Gastroesophageal sphincter (tissue), 4 donors: ENCODE measurements at regions not wholly inside any gene's neighbourhood (a gene's known extent, or its start where the extent isn't known, plus 50 kb on each side); places are given as distances from the start of the nearest gene placed in this dataset.

Experiments
- ATAC-seq: fragments of 150-250 bp; one replicate; pipeline ENCODE4 v1.9.1; 2016; ENCODE audit warnings: mild to moderate bottlenecking, moderate library complexity
- H3K27ac ChIP-seq, 4 donors: fragments of 200-600 bp; sonication (generic) in 3 of 4; 1 replicate in 3 of 4; 2 replicates in 1 of 4; pipeline ENCODE4 v1.5.1; 2016 to 2019
- H3K27me3 ChIP-seq: fragments of 200-600 bp; sonication (generic); one replicate; pipeline ENCODE4 v1.5.1; 2019
- H3K36me3 ChIP-seq, 2 donors: fragments of 200-600 bp; sonication (generic); one replicate each; pipeline ENCODE4 v1.5.1; 2019; ENCODE audit warnings: control low read depth in 1 of 2
- H3K4me1 ChIP-seq, 3 donors: fragments of 200-600 bp; sonication (generic); 1 replicate in 2 of 3; 2 replicates in 1 of 3; pipeline ENCODE4 v1.5.1; 2016 to 2019; ENCODE audit warnings: control low read depth in 2 of 3
- H3K4me3 ChIP-seq, 2 donors: fragments of 200-600 bp; sonication (generic); one replicate each; pipeline ENCODE4 v1.5.1; 2019; ENCODE audit warnings: mild to moderate bottlenecking in 1 of 2, moderate library complexity in 1 of 2
- H3K9me3 ChIP-seq, 3 donors: fragments of 200-600 bp; sonication (generic); one replicate each; pipeline ENCODE4 v1.5.1; 2017 to 2019; ENCODE audit warnings: control low read depth in 2 of 3
- CTCF ChIP-seq, 4 experiments: fragments of 200-600 bp in 2 of 4; fragments of 450-650 bp in 2 of 4; sonication (generic) in 1 of 4; IDR thresholded peaks; one replicate each; pipeline ENCODE4 v1.5.1; 2017 to 2019; ENCODE audit warnings: antibody characterized with exemption in 4 of 4, mild to moderate bottlenecking in 2 of 4, moderate library complexity in 2 of 4
- EP300 ChIP-seq: sonication (generic); formaldehyde crosslinking; IDR thresholded peaks from one replicate; pipeline ENCODE4 v1.6.1; 2017; ENCODE audit warnings: antibody characterized with exemption, mild to moderate bottlenecking
- POLR2A ChIP-seq, 2 donors: fragments of 450-650 bp; IDR thresholded peaks; one replicate each; pipeline ENCODE4 v1.6.1; 2017; ENCODE audit warnings: antibody characterized with exemption in 2 of 2, mild to moderate bottlenecking in 2 of 2, moderate library complexity in 1 of 2
- POLR2AphosphoS5 ChIP-seq: sonication (generic); formaldehyde crosslinking; IDR thresholded peaks from one replicate; pipeline ENCODE4 v1.6.1; 2017; ENCODE audit warnings: antibody characterized with exemption
- WGBS, 2 donors: methylation state at CpG; one replicate each; pipeline ENCODE4 v1.1.5; 2018; ENCODE audit warnings: low coverage in 1 of 2; 5-methylcytosine and 5-hydroxymethylcytosine counted together

DNA sequence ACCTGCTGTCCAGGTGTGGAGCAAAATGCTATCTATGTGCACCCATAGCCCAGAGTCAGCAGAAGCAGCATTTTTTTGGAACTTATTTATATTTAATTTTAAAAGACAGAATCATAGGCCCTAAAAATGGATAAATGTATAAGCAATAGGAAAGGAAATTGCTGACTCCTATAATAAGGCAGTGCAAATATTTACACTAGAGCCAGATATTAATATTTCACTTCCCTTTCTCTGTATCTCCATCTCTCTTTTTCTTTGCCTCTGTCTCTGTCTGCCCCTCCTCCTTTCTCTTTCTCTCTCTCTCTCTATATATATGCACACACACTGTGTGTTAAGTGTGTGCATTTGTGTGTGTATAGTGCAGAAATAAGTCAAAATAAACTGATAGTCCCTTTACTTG lies 375.6 kb downstream of the SOX11 start:
- Histone ChIP-seq H3K9me3 (no peaks in the 10 kb centered on the region), H3K36me3 (no peaks in the 10 kb centered on the region), H3K27me3 (no peaks in the 10 kb centered on the region), H3K4me3 (no peak overlapping the region), H3K27ac (no peak overlapping the region), H3K4me1 (no peaks in the 10 kb centered on the region)
- no peak for ATAC-seq
- TF ChIP-seq POLR2A (IDR thresholded peaks at IDR 0.05) (no peak), POLR2AphosphoS5 (no peak), EP300 (no peak)

DNA sequence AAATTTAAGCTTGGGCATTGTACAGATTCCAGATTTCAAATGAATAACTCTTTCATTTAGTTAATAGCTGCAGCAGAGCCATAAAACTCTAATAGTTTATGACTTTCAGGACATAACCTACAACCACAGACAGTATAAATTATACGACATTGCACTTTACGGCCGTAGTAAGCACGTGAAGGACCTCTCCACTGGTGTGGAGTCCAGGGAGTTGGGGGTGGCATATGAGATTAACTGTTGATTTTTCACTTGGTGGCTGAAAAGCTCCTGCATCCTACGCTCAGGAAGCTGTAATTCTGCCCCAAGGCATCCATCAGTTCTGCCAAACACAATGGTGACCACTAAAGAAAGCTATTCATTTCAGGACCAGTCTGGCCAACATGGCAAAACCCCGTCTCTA lies 376.2 kb downstream of the SOX11 start:
- Histone ChIP-seq H3K36me3 (no peaks in the 10 kb centered on the region), H3K4me3 (no peak overlapping the region), H3K4me1 (no peaks in the 10 kb centered on the region), H3K27me3 (no peaks in the 10 kb centered on the region), H3K27ac (no peak overlapping the region), H3K9me3 (no peaks in the 10 kb centered on the region)
- TF ChIP-seq POLR2AphosphoS5 = no peak
- TF ChIP-seq EP300 = no peak
- TF ChIP-seq CTCF (IDR thresholded peaks at IDR 0.05) = no peak
- no peak for TF ChIP-seq POLR2A (IDR thresholded peaks at IDR 0.05)
- 69 to 79% methylated on average over 4 to 6 of the region's 6 CpGs for WGBS, 2 donors
- no peak for ATAC-seq

DNA sequence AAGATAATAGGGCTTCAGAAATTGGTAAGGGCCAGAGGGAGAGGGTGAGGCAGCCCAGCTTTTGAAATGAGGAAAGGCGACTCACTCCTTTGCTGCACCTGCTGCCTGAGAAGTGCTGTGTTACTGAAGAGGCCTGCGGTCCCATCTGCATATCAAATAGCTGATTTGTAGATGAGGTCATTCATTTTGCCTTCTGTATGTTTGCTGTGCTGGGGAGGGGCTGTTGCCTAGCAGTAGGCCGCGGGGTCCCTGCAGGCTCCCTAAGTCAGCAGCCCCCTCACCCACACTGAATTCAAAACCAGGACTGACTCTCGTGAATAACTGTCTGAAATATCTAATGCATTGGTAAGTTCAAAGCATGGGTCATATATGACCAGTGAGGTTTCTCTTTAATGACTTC lies 377.2 kb downstream of the SOX11 start:
- Histone ChIP-seq H3K4me1 (no peaks in the 10 kb centered on the region), H3K4me3 (no peak overlapping the region), H3K27ac (no peak overlapping the region), H3K27me3 (no peaks in the 10 kb centered on the region), H3K9me3 (no peaks in the 10 kb centered on the region), H3K36me3 (no peaks in the 10 kb centered on the region)
- ATAC-seq = no peak
- whole genome bisulfite sequencing, 2 donors = 73% methylated on average over 3 of the region's 5 CpGs; no CpG with 5 or more reads in 1 of the 2 donors
- TF ChIP-seq EP300 (no peak), CTCF (IDR thresholded peaks at IDR 0.05) (no peak), POLR2AphosphoS5 (no peak), POLR2A (IDR thresholded peaks at IDR 0.05) (no peak)

DNA sequence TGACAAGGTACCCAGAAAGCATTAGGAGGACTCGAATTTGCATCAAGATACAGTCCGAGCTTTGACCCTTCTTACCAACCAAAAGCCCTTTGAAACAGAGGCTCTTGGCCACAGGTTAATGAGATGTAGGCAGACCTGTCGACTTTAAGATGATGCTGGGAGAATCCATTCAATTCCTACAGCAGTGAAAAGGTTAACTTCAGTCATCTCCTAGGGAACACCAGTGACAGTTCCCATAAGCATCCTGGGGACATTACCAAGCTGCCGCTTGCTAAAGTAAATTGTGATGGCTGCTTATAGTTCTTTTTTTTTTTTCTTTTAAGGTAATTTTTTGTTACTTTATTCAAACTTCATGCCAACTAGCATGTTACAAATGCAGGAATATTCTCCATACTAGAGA lies 379.3 kb downstream of the SOX11 start:
- H3K4me1 ChIP-seq = no peaks in the 10 kb centered on the region
- H3K4me3 ChIP-seq = no peak overlapping the region
- H3K27ac ChIP-seq = no peak overlapping the region
- H3K27me3 ChIP-seq = no peaks in the 10 kb centered on the region
- TF ChIP-seq POLR2AphosphoS5 (no peak), CTCF (IDR thresholded peaks at IDR 0.05) (no peak), POLR2A (IDR thresholded peaks at IDR 0.05) (no peak), EP300 (no peak)
- H3K36me3 ChIP-seq = no peaks in the 10 kb centered on the region
- WGBS, 2 donors = 67 to 68% methylated on average over 1 to 3 of the region's 4 CpGs
- H3K9me3 ChIP-seq = no peaks in the 10 kb centered on the region
- no peak for ATAC-seq

GRCh38 chr2:6072276-6072675 lies 380.1 kb downstream of the SOX11 start:
- no peaks in the 10 kb centered on the region for H3K4me1 ChIP-seq
- no peaks in the 10 kb centered on the region for H3K36me3 ChIP-seq
- 59 to 66% methylated on average over 3 to 4 of the region's 5 CpGs for WGBS, 2 donors
- no peaks in the 10 kb centered on the region for H3K9me3 ChIP-seq
- TF ChIP-seq POLR2AphosphoS5 = no peak
- no peak for TF ChIP-seq POLR2A (IDR thresholded peaks at IDR 0.05)
- TF ChIP-seq CTCF (IDR thresholded peaks at IDR 0.05) = no peak
- TF ChIP-seq EP300 = no peak
- H3K4me3 ChIP-seq = no peak overlapping the region
- no peak overlapping the region for H3K27ac ChIP-seq
- ATAC-seq = no peak
- no peaks in the 10 kb centered on the region for H3K27me3 ChIP-seq
